ENCODE measurements at regions not wholly inside any gene's neighbourhood (a gene's known extent, or its start where the extent isn't known, plus 50 kb on each side); places are given as distances from the start of the nearest gene placed in this dataset.
"Not testable (repeated sequence)": the region's sequence is repeated elsewhere in the genome, so short reads cannot be mapped to it uniquely, and the experiment has no call there.

DNA sequence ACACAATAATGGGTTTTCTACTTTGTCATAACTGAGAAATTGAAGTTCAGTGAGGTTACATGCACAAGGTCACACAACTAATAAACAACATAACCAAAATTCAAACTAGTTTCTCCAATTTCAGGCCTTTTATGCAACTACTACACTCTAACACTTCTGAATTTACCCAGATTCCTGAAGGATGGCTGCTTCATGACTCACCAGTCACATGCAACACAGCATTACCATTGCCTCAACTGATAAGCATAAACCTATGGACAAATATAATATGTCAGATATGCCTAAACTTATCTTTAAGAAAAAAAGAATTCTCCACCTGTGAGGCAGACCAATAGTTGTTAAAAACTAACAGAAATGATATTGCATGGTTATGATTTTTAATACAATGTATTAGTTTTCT lies 586.5 kb upstream of the SLC8A1 start:
- intact Hi-C loops (cut with DNase I), result no loop called here
- no peak for TF ChIP-seq CTCF (IDR thresholded peaks at IDR 0.05)

GRCh38 chr2:41039750-41040149 lies 587.9 kb upstream of the SLC8A1 start:
- ATAC-seq; H3K4me1 ChIP-seq; H3K4me3 ChIP-seq; H3K36me3 ChIP-seq (ENCODE audit: insufficient read depth in 1 of 2, low read depth in 1 of 2); DNase-seq; H3K27ac ChIP-seq; intact Hi-C loops (cut with DNase I); H3K27me3 ChIP-seq (ENCODE audit: insufficient read depth in 3 of 3, low read length in 2 of 3); H3K9me3 ChIP-seq: not testable (repeated sequence)
- WGBS, 3 donors, result 43 to 58% (median 47%) methylated on average over 10 of the region's 10 CpGs

More for the DNA sequence above, 586.5 kb upstream of the SLC8A1 start:
- no peaks in the 10 kb centered on the region for H3K36me3 ChIP-seq (ENCODE audit: insufficient read depth in 1 of 2, low read depth in 1 of 2)
- no peak for DNase-seq
- no peak overlapping the region for H3K27ac ChIP-seq
- H3K27me3 ChIP-seq (ENCODE audit: insufficient read depth in 3 of 3, low read length in 2 of 3), result no peaks in the 10 kb centered on the region
- no peaks in the 10 kb centered on the region for H3K4me1 ChIP-seq
- no peaks in the 10 kb centered on the region for H3K9me3 ChIP-seq
- ATAC-seq, result no peak
- H3K4me3 ChIP-seq, result no peak overlapping the region

DNA sequence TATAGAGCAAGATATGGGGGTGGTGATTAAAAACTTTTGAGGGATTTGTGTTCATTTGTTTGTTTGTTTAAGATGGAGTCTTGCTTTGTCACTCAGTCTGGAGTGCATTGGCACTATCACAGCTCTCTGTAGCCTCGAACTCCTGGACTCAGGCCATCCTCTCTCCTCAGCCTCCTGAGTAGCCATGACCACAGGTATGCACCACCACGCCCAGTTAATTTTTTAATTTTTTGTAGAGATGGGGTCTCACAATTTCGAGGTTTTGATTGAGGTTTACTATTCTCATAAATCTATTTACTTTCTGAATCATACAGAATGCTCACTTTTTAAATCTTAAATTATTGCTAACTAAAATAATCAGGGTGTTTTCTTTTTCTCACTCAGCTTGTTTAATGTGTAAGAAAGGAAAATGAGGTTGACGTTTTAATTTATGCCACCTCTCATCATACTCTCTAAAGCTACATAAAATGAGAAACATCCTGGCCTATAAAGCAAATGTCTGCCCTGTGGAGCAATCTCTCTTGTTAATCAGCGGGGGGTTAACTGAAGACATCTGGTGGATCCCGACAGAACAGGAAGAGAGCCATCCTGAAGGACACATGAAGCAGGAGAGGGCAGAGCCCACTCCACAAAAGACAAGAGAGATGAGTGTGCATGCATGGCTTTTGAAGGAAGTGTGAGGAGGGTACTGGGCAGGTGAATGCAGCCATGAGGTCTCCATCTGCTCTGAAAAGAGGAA lies 589.1 kb upstream of the SLC8A1 start:
- TF ChIP-seq CTCF (IDR thresholded peaks at IDR 0.05), result no peak
- no peak overlapping the region for H3K4me3 ChIP-seq
- 71 to 75% (median 74%) methylated on average over 6 of the region's 6 CpGs for WGBS, 3 donors
- no peak for DNase-seq
- intact Hi-C loops (cut with DNase I), result no loop called here
- no peak for ATAC-seq
- no peaks in the 10 kb centered on the region for H3K36me3 ChIP-seq (ENCODE audit: insufficient read depth in 1 of 2, low read depth in 1 of 2)
- H3K4me1 ChIP-seq, result no peaks in the 10 kb centered on the region
- no peak overlapping the region for H3K27ac ChIP-seq
- no peaks in the 10 kb centered on the region for H3K27me3 ChIP-seq (ENCODE audit: insufficient read depth in 3 of 3, low read length in 2 of 3)
- no peaks in the 10 kb centered on the region for H3K9me3 ChIP-seq

- Histone ChIP-seq H3K4me3 (no peak overlapping the region), H3K36me3 (ENCODE audit: insufficient read depth in 1 of 2, low read depth in 1 of 2) (no peaks in the 10 kb centered on the region), H3K27me3 (ENCODE audit: insufficient read depth in 3 of 3, low read length in 2 of 3) (no peaks in the 10 kb centered on the region), H3K27ac (no peak overlapping the region), H3K9me3 (no peaks in the 10 kb centered on the region), H3K4me1 (no peaks in the 10 kb centered on the region)
- no peak for ATAC-seq
- intact Hi-C loops (cut with DNase I), result no loop called here
- DNase-seq, result no peak
- no peak for TF ChIP-seq CTCF (IDR thresholded peaks at IDR 0.05)
These were observed 590.5 kb upstream of the SLC8A1 start for GRCh38 chr2:41042343-41042742.

- ATAC-seq (no peak), DNase-seq (no peak)
- no peaks in the 10 kb centered on the region for H3K27me3 ChIP-seq (ENCODE audit: insufficient read depth in 3 of 3, low read length in 2 of 3)
- intact Hi-C loops (cut with DNase I), result no loop called here
- no peak overlapping the region for H3K4me3 ChIP-seq
- H3K4me1 ChIP-seq, result no peaks in the 10 kb centered on the region
- H3K9me3 ChIP-seq, result no peaks in the 10 kb centered on the region
- TF ChIP-seq CTCF (IDR thresholded peaks at IDR 0.05), result no peak
- H3K27ac ChIP-seq, result no peak overlapping the region
- H3K36me3 ChIP-seq (ENCODE audit: insufficient read depth in 1 of 2, low read depth in 1 of 2), result no peaks in the 10 kb centered on the region
These were observed 609.5 kb upstream of the SLC8A1 start for GRCh38 chr2:41061356-41061755.
